D341Med (cell line): ENCODE measurements at regions not wholly inside any gene's neighbourhood (a gene's known extent, or its start where the extent isn't known, plus 50 kb on each side); places are given as distances from the start of the nearest gene placed in this dataset.
A peak's percentile ranks its signal among the peaks of the same experiment; 100 is the strongest.

Source experiments
- DNase-seq: peaks from one replicate; pipeline ENCODE4 v3.0.0; 2012; ENCODE audit warnings: low spot score

- no peak for DNase-seq
Observed at GRCh38 chrX:69362856-69363255, 141.3 kb upstream of the NALF2 start.

- no peak for DNase-seq
Observed at GRCh38 chrX:69362354-69362753, 141.8 kb upstream of the NALF2 start.

GRCh38 chrX:69361311-69361845 is 142.7 kb upstream of the NALF2 start:
- no peak for DNase-seq

- DNase-seq, result no peak
Observed at GRCh38 chrX:69357317-69357716, 146.8 kb upstream of the NALF2 start.

GRCh38 chrX:69324851-69325250 is 159.6 kb upstream of the PJA1 start:
- DNase-seq, result no peak

GRCh38 chrX:69323786-69324720 is 158.8 kb upstream of the PJA1 start:
- DNase-seq, result no peak

- no peak for DNase-seq
Observed at GRCh38 chrX:69321789-69322188, 156.5 kb upstream of the PJA1 start.

GRCh38 chrX:69321006-69321655 is 155.9 kb upstream of the PJA1 start:
- no peak for DNase-seq

GRCh38 chrX:69320116-69320515 is 154.9 kb upstream of the PJA1 start:
- DNase-seq, result no peak

- DNase-seq, result no peak
Observed at GRCh38 chrX:69319376-69319775, 154.1 kb upstream of the PJA1 start.

- DNase-seq, result no peak
Observed at GRCh38 chrX:69318651-69319340, 153.5 kb upstream of the PJA1 start.

- DNase-seq, result no peak
Observed at GRCh38 chrX:69317721-69318120, 152.5 kb upstream of the PJA1 start.

- peak; percentile 1 for DNase-seq
Observed at GRCh38 chrX:69314436-69315348, 149.4 kb upstream of the PJA1 start.

GRCh38 chrX:69313617-69314290 is 148.5 kb upstream of the PJA1 start:
- peak; percentile 1 for DNase-seq

- peak; percentile 1 for DNase-seq
Observed at GRCh38 chrX:69311936-69312670, 146.8 kb upstream of the PJA1 start.

GRCh38 chrX:69309074-69309792 is 144.0 kb upstream of the PJA1 start:
- no peak for DNase-seq

GRCh38 chrX:69307756-69308155 is 142.5 kb upstream of the PJA1 start:
- no peak for DNase-seq

- no peak for DNase-seq
Observed at GRCh38 chrX:69307029-69307428, 141.8 kb upstream of the PJA1 start.

GRCh38 chrX:69306063-69306404 is 140.8 kb upstream of the PJA1 start:
- DNase-seq, result no peak
